ENCODE measurements at regions not wholly inside any gene's neighbourhood (a gene's known extent, or its start where the extent isn't known, plus 50 kb on each side); places are given as distances from the start of the nearest gene placed in this dataset.

DNA sequence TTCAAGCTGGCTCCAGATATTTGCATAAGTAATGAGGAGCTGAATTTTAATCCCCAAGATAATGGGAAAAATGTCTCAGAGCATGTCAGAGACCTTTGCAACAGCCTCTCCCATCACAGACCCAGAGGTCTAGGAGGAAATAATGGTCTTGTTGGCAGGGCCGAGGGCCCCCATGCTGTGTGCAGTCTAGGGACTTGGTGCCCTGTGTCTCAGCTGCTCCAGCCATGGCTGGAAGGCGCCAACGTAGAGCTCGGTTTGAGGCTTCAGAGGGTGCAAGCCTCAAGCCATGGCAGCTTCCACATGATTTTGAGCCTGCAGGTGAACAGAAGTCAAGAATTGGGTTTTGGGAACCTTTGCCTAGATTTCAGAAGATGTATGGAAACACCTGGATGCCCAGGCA, 134.7 kb downstream of the LYPLAL1 start:
- H3K27me3 Mint-ChIP-seq (ENCODE audit: unreplicated experiment), result no peaks in the 10 kb centered on the region
- no peak overlapping the region for H3K27ac Mint-ChIP-seq (ENCODE audit: unreplicated experiment)
- no peaks in the 10 kb centered on the region for H3K4me1 Mint-ChIP-seq (ENCODE audit: unreplicated experiment)
- H3K36me3 Mint-ChIP-seq (ENCODE audit: low read depth, unreplicated experiment), result no peaks in the 10 kb centered on the region
- TF ChIP-seq, protein P1, sequence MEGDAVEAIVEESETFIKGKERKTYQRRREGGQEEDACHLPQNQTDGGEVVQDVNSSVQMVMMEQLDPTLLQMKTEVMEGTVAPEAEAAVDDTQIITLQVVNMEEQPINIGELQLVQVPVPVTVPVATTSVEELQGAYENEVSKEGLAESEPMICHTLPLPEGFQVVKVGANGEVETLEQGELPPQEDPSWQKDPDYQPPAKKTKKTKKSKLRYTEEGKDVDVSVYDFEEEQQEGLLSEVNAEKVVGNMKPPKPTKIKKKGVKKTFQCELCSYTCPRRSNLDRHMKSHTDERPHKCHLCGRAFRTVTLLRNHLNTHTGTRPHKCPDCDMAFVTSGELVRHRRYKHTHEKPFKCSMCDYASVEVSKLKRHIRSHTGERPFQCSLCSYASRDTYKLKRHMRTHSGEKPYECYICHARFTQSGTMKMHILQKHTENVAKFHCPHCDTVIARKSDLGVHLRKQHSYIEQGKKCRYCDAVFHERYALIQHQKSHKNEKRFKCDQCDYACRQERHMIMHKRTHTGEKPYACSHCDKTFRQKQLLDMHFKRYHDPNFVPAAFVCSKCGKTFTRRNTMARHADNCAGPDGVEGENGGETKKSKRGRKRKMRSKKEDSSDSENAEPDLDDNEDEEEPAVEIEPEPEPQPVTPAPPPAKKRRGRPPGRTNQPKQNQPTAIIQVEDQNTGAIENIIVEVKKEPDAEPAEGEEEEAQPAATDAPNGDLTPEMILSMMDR (IDR thresholded peaks at IDR 0.05; ENCODE audit: unreplicated experiment), result no peak
- no peak for DNase-seq (ENCODE audit: low spot score)
- no peak overlapping the region for H3K4me3 Mint-ChIP-seq (ENCODE audit: unreplicated experiment)
- no peaks in the 10 kb centered on the region for H3K9me3 Mint-ChIP-seq (ENCODE audit: unreplicated experiment)

DNA sequence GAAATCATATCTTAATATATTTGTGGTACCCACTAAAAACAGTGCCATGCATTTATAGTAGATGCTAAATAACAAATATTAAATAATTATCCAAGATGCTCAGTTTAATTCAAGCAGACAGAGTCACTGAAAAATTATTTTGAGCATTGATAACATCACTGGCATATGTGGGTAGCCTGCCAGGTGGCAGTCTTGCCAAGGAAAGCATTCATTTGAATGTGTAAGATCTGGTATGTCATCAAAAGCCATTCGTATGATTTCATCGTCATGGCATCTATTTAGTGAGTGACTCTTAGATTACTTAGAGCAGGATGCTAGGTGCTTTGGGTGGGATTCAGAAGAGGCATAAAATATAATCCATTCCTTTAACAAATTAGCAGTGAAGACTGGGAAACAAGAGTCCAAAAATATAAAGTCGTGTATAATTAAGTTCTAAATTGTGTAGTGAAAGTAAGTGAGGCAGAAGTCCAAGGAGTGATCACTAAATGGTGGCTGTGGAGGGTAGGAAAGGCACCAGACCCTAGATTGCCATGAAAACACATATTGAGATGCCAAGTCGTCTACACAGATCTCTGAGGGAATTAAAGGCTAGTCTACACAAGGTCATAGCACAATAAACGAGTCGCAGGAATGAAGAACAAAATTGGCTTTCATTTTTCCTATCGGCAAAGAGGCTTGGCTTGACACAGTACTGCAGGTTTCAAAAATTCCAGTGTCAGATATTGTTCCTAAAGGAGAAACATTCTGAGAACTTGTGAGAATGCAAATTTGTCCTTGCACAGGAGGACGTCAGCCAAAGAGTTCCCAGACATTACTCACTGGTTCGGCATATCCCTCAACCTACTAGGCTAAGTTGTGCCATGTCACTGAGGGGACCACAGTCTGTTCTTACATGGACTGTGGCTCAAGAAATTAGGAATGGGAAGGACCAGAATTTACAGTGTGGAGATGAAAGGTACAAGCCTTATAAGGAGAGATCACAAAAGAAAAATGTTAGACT, 130.8 kb downstream of the LYPLAL1 start:
- Mint-ChIP-seq H3K36me3 (ENCODE audit: low read depth, unreplicated experiment) (no peaks in the 10 kb centered on the region), H3K9me3 (ENCODE audit: unreplicated experiment) (no peaks in the 10 kb centered on the region), H3K27me3 (ENCODE audit: unreplicated experiment) (no peaks in the 10 kb centered on the region), H3K4me3 (ENCODE audit: unreplicated experiment) (no peak overlapping the region), H3K27ac (ENCODE audit: unreplicated experiment) (no peak overlapping the region), H3K4me1 (ENCODE audit: unreplicated experiment) (peaks cover 9% of the 10 kb centered on the region)
- no peak for DNase-seq (ENCODE audit: low spot score)
- TF ChIP-seq, protein P1 (IDR thresholded peaks at IDR 0.05; ENCODE audit: unreplicated experiment), result no peak

DNA sequence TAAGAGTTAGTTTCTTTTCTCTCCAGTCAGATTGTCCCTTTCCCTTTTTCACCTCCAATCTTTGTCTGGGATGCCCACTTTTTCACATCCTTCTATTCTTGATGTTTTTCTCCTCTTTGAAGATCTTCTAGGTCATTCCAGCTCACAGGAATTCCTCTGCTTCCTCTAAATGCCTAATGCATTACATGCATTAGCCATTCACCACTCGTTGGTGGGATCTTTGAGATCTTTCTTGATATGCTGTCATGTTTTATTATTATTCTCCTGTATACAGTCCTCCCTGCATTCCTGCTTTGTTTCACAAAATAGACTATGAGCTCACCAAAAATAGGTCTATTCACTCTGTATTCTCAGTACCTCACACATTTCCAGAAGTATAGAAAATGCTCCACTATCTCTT, 129.0 kb downstream of the LYPLAL1 start:
- no peaks in the 10 kb centered on the region for H3K9me3 Mint-ChIP-seq (ENCODE audit: unreplicated experiment)
- peaks cover 9% of the 10 kb centered on the region for H3K4me1 Mint-ChIP-seq (ENCODE audit: unreplicated experiment)
- TF ChIP-seq, protein P1 (IDR thresholded peaks at IDR 0.05; ENCODE audit: unreplicated experiment), result no peak
- no peak overlapping the region for H3K27ac Mint-ChIP-seq (ENCODE audit: unreplicated experiment)
- no peak for DNase-seq (ENCODE audit: low spot score)
- no peaks in the 10 kb centered on the region for H3K36me3 Mint-ChIP-seq (ENCODE audit: low read depth, unreplicated experiment)
- no peaks in the 10 kb centered on the region for H3K27me3 Mint-ChIP-seq (ENCODE audit: unreplicated experiment)
- no peak overlapping the region for H3K4me3 Mint-ChIP-seq (ENCODE audit: unreplicated experiment)

DNA sequence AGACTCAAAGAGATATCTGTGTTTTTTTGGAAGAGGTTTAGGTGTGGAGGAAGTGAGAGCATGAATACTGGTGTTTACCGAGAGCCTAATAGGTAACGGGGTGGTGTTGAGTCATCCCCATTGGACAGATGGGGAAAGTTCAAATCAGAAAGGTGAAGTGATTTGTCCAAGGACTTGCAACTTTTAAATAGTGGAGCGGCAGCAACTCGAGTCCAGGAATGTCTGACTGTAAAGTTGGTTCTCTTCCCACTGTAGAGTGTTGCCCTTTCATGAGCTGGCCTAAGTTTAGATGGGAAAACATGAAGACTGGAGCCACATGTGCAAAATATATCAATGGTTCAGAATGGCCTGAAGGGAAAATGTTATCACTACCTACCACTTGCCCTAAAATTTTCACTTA, 125.7 kb downstream of the LYPLAL1 start:
- no peak for DNase-seq (ENCODE audit: low spot score)
- Mint-ChIP-seq H3K36me3 (ENCODE audit: low read depth, unreplicated experiment) (no peaks in the 10 kb centered on the region), H3K4me3 (ENCODE audit: unreplicated experiment) (no peak overlapping the region), H3K27ac (ENCODE audit: unreplicated experiment) (no peak overlapping the region), H3K27me3 (ENCODE audit: unreplicated experiment) (no peaks in the 10 kb centered on the region), H3K4me1 (ENCODE audit: unreplicated experiment) (peaks cover 9% of the 10 kb centered on the region), H3K9me3 (ENCODE audit: unreplicated experiment) (no peaks in the 10 kb centered on the region)
- TF ChIP-seq, protein P1 (IDR thresholded peaks at IDR 0.05; ENCODE audit: unreplicated experiment), result no peak

DNA sequence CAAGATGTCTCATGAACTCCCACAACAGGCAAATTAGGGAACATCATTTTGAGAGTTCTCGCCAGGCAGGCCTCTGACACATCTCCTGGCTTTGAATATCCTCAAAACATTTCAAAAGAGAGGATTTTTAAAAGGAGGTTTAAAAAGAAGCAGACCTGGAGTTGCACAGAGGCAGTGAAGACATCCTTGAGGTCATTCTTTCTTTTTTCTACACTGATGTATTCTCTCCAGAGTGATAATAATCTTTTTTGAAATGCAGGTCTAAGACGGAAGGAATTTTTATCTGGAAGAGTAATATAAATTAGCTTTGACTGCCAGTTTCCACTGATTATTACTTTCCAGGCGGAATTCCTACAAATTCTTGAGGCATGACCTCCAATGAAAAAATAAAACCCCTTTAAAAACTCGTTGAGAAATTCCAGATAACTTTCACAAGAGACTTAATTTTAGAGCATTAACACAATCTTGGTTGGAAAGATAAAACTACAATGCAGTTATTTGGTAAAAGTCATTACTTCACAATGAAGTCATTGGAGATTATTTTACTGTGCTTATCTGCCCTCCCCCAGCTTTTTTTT, 125.0 kb downstream of the LYPLAL1 start:
- Mint-ChIP-seq H3K36me3 (ENCODE audit: low read depth, unreplicated experiment) (no peaks in the 10 kb centered on the region), H3K27me3 (ENCODE audit: unreplicated experiment) (no peaks in the 10 kb centered on the region), H3K4me3 (ENCODE audit: unreplicated experiment) (no peak overlapping the region), H3K4me1 (ENCODE audit: unreplicated experiment) (peaks cover 9% of the 10 kb centered on the region), H3K9me3 (ENCODE audit: unreplicated experiment) (no peaks in the 10 kb centered on the region), H3K27ac (ENCODE audit: unreplicated experiment) (no peak overlapping the region)
- TF ChIP-seq, protein P1 (IDR thresholded peaks at IDR 0.05; ENCODE audit: unreplicated experiment), result no peak
- DNase-seq (ENCODE audit: low spot score), result no peak

Measured in endothelial cell (in vitro differentiated cells).